HL-60 (cell line): ENCODE measurements at regions not wholly inside any gene's neighbourhood (a gene's known extent, or its start where the extent isn't known, plus 50 kb on each side); places are given as distances from the start of the nearest gene placed in this dataset.

Experiments used
- DNase-seq, 2 experiments: peaks; one replicate each; pipeline ENCODE4 v3.0.0-alpha.2; 2010 to 2020; ENCODE audit warnings: low read depth in 1 of 2, low spot score in 1 of 2
- H3K27ac ChIP-seq: fragments of 250-450 bp; sonication (Bioruptor Pico); replicated peaks from 2 replicates; pipeline ENCODE4 v1.5.1; 2020; ENCODE audit warnings: mild to moderate bottlenecking, moderate library complexity
- H3K27me3 ChIP-seq: fragments of 250-450 bp; sonication (Bioruptor Pico); 2 replicates; pipeline ENCODE4 v1.5.1; 2021; ENCODE audit warnings: mild to moderate bottlenecking, moderate library complexity; ENCODE audit not compliant: insufficient read depth, poor library complexity, severe bottlenecking
- H3K4me3 ChIP-seq: replicated peaks from 2 replicates; pipeline ENCODE4 v1.5.1; 2011; ENCODE audit warnings: mild to moderate bottlenecking, control low read depth, low read length; ENCODE audit not compliant: insufficient read depth
- GABPA ChIP-seq: IDR thresholded peaks from 2 replicates; pipeline ENCODE4 v1.6.1; 2012; ENCODE audit warnings: low read depth
- POLR2AphosphoS5 ChIP-seq: IDR thresholded peaks from 2 replicates; pipeline ENCODE4 v1.6.1; 2012; ENCODE audit warnings: low read depth
- REST ChIP-seq: IDR thresholded peaks from 2 replicates; pipeline ENCODE4 v1.6.1; 2012; ENCODE audit warnings: low read depth; ENCODE audit not compliant: insufficient replicate concordance
- SPI1 ChIP-seq: IDR thresholded peaks from 2 replicates; pipeline ENCODE4 v1.6.1; 2012; ENCODE audit warnings: low read depth, mild to moderate bottlenecking, borderline replicate concordance
- TF ChIP-seq, protein P1 (sequence below): IDR thresholded peaks from one replicate; pipeline ENCODE4 v1.5.1; 2011; ENCODE audit warnings: low read length, control low read depth, inconsistent platforms; ENCODE audit not compliant: insufficient read depth

DNA sequence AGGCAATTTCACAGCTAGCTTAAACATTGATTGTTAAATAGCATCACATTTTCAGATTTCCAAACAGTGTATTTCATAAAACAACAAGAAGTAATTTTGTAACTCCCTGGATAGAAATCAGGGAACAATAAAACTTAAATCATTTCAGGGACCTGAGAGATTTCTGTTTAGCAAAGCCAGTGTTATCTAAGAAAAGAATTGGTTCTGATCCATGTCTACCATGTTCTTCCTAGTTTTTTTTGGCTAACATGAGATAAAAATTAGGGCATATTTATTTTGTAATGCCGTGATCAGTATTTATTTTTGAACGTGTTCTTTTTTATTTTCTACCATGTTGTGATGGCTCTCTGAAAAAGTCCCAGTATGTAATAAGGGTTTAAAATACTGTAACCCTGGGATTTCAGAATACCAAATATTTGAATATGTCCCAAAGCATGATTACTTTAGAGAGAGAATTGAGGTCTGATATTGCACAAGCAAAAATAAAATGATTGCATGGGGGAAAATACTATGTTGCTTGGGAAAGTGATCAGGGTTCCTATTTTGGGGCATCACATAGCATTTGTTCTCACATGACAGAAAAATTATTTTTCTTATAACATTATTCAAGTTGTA, 188.7 kb upstream of the CEP162 start:
- Histone ChIP-seq H3K27me3 (no peaks in the 10 kb centered on the region), H3K4me3 (no peak overlapping the region), H3K27ac (no peak overlapping the region)
- no peak for DNase-seq
- no peak for TF ChIP-seq SPI1
- no peak for TF ChIP-seq REST
- TF ChIP-seq POLR2AphosphoS5: no peak
- TF ChIP-seq GABPA: no peak
- TF ChIP-seq, protein P1, sequence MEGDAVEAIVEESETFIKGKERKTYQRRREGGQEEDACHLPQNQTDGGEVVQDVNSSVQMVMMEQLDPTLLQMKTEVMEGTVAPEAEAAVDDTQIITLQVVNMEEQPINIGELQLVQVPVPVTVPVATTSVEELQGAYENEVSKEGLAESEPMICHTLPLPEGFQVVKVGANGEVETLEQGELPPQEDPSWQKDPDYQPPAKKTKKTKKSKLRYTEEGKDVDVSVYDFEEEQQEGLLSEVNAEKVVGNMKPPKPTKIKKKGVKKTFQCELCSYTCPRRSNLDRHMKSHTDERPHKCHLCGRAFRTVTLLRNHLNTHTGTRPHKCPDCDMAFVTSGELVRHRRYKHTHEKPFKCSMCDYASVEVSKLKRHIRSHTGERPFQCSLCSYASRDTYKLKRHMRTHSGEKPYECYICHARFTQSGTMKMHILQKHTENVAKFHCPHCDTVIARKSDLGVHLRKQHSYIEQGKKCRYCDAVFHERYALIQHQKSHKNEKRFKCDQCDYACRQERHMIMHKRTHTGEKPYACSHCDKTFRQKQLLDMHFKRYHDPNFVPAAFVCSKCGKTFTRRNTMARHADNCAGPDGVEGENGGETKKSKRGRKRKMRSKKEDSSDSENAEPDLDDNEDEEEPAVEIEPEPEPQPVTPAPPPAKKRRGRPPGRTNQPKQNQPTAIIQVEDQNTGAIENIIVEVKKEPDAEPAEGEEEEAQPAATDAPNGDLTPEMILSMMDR: no peak

- no peak overlapping the region for H3K27ac ChIP-seq
- DNase-seq: no peak
- no peaks in the 10 kb centered on the region for H3K27me3 ChIP-seq
- no peak overlapping the region for H3K4me3 ChIP-seq
- TF ChIP-seq, protein P1: no peak
- TF ChIP-seq SPI1 (no peak), GABPA (no peak), POLR2AphosphoS5 (no peak), REST (no peak)
Measured at GRCh38 chr6:84415517-84415916, 188.1 kb upstream of the CEP162 start.

GRCh38 chr6:84415068-84415467, 187.6 kb upstream of the CEP162 start:
- Histone ChIP-seq H3K4me3 (no peak overlapping the region), H3K27ac (no peak overlapping the region), H3K27me3 (no peaks in the 10 kb centered on the region)
- no peak for TF ChIP-seq REST
- no peak for TF ChIP-seq POLR2AphosphoS5
- TF ChIP-seq GABPA: no peak
- no peak for TF ChIP-seq SPI1
- TF ChIP-seq, protein P1: no peak
- no peak for DNase-seq
